ENCODE measurements at regions not wholly inside any gene's neighbourhood (a gene's known extent, or its start where the extent isn't known, plus 50 kb on each side); places are given as distances from the start of the nearest gene placed in this dataset.

GRCh38 chr11:111066846-111067245, 178.7 kb upstream of the POU2AF2 start:
- no peak for TF ChIP-seq EZH2 (IDR thresholded peaks at IDR 0.05)
- no peak for TF ChIP-seq EZH2phosphoT487 (IDR thresholded peaks at IDR 0.05)
